HCT116 (cell line): ENCODE measurements at regions not wholly inside any gene's neighbourhood (a gene's known extent, or its start where the extent isn't known, plus 50 kb on each side); places are given as distances from the start of the nearest gene placed in this dataset.

ENCODE experiments used
- ATAC-seq: fragments of 200-7000 bp; cut with Tn5 transposase; 2 replicates; pipeline ENCODE4 v1.9.1; 2020; ENCODE audit warnings: mild to moderate bottlenecking, moderate library complexity
- BruUV-seq: library from RNA; stranded (reverse); fragments of 400-500 nt; replicated peaks from 2 replicates; lab custom pipeline; 2021; lab: Mats Ljungman, UMichigan
- CTCF ChIA-PET: fragments of 300-600 bp; sonication (Branson Sonifier 250); formaldehyde crosslinking; loops from one replicate; lab custom pipeline; 2021; ENCODE audit warnings: antibody characterized with exemption; lab: Charles Lee
- POLR2A ChIA-PET: fragments of 300-600, 350-600 bp; sonication (Branson Sonifier 250); formaldehyde crosslinking; loops from one replicate; lab custom pipeline; 2021; ENCODE audit warnings: antibody characterized with exemption; lab: Charles Lee
- RAD21 ChIA-PET, 2 experiments: fragments of 300-600 bp; sonication (Branson Sonifier 250); formaldehyde crosslinking; loops; one replicate each; lab custom pipeline; 2023; ENCODE audit warnings: low total read pairs in 2 of 2; ENCODE audit not compliant: uncharacterized antibody in 2 of 2, unreplicated experiment in 2 of 2, low non-redundant PET in 1 of 2; lab: Charles Lee
- DNase-seq: peaks from one replicate; pipeline ENCODE4 v3.0.0-alpha.2; 2010; ENCODE audit warnings: low read depth, low spot score
- H2AFZ ChIP-seq: fragments of 200-600 bp; shearing (Covaris generic), sonication (generic); 2 replicates; pipeline ENCODE4 v1.6.1; 2017; ENCODE audit warnings: low read depth, mixed run types, mixed read lengths, antibody characterized with exemption, low read length; ENCODE audit not compliant: poor library complexity, severe bottlenecking
- H3K27ac ChIP-seq: 2 replicates; pipeline ENCODE4 v1.5.1; 2012; ENCODE audit warnings: low read depth, low read length
- H3K27me3 ChIP-seq: fragments of 200-600 bp; sonication (generic); 2 replicates; pipeline ENCODE4 v1.6.1; 2016; ENCODE audit warnings: mixed run types, low read length, mixed read lengths; ENCODE audit not compliant: insufficient read depth
- H3K36me3 ChIP-seq, 2 experiments: fragments of 200-500 bp in 1 of 2; fragments of 200-600 bp in 1 of 2; sonication (Bioruptor generic) in 1 of 2; sonication (generic) in 1 of 2; 2 replicates each; pipeline versions ENCODE4 v1.5.1 to v1.6.1; 2014 to 2016; ENCODE audit warnings: low read length in 2 of 2, inconsistent platforms in 1 of 2, mixed read lengths in 1 of 2, mixed run types in 1 of 2; ENCODE audit not compliant: insufficient read depth in 2 of 2, control insufficient read depth in 1 of 2
- H3K4me1 ChIP-seq, 2 experiments: fragments of 200-600 bp in 1 of 2; sonication (generic) in 1 of 2; 2 replicates each; pipeline versions ENCODE4 v1.5.1 to v1.6.1; 2012 to 2017; ENCODE audit warnings: low read length in 2 of 2, inconsistent platforms in 1 of 2, mild to moderate bottlenecking in 1 of 2, mixed read lengths in 1 of 2, mixed run types in 1 of 2, moderate library complexity in 1 of 2; ENCODE audit not compliant: insufficient read depth in 2 of 2, control insufficient read depth in 1 of 2
- H3K4me2 ChIP-seq: fragments of 200-600 bp; sonication (generic); 2 replicates; pipeline ENCODE4 v1.6.1; 2017; ENCODE audit warnings: mixed run types, low read length, mixed read lengths
- H3K4me3 ChIP-seq, 2 experiments: fragments of 200-600 bp in 1 of 2; sonication (generic) in 1 of 2; replicated peaks in 1 of 2; 2 replicates each; pipeline ENCODE4 v1.5.1; 2011 to 2016; ENCODE audit warnings: low read length in 2 of 2, control low read depth in 1 of 2, low read depth in 1 of 2, mild to moderate bottlenecking in 1 of 2, mixed read lengths in 1 of 2, mixed run types in 1 of 2
- H3K79me2 ChIP-seq: fragments of 200-600 bp; sonication (generic); 2 replicates; pipeline ENCODE4 v1.6.1; 2017; ENCODE audit warnings: mild to moderate bottlenecking, mixed run types, low read length, moderate library complexity, mixed read lengths; ENCODE audit not compliant: insufficient read depth
- H3K9ac ChIP-seq: fragments of 200-600 bp; sonication (generic); 2 replicates; pipeline ENCODE4 v1.6.1; 2016; ENCODE audit warnings: low read length, mixed read lengths
- H3K9me2 ChIP-seq: fragments of 200-600 bp; sonication (generic), shearing (Covaris generic); 2 replicates; pipeline ENCODE4 v1.6.1; 2017; ENCODE audit warnings: mixed run types, mild to moderate bottlenecking, moderate library complexity; ENCODE audit not compliant: insufficient read depth
- H3K9me3 ChIP-seq, 2 experiments: fragments of 200-500 bp in 1 of 2; fragments of 200-600 bp in 1 of 2; sonication (Bioruptor generic) in 1 of 2; sonication (generic) in 1 of 2; 2 replicates each; pipeline ENCODE4 v1.6.1; 2014 to 2017; ENCODE audit warnings: low read length in 2 of 2, mixed read lengths in 2 of 2, inconsistent platforms in 1 of 2, low read depth in 1 of 2, mild to moderate bottlenecking in 1 of 2, mixed run types in 1 of 2, moderate library complexity in 1 of 2; ENCODE audit not compliant: control insufficient read depth in 1 of 2, insufficient read depth in 1 of 2
- H4K20me1 ChIP-seq: fragments of 200-600 bp; sonication (generic), shearing (Covaris generic); 2 replicates; pipeline ENCODE4 v1.6.1; 2017; ENCODE audit warnings: mixed run types, mild to moderate bottlenecking, moderate library complexity; ENCODE audit not compliant: insufficient read depth
- CEBPB ChIP-seq: IDR thresholded peaks from 2 replicates; pipeline ENCODE4 v1.6.1; 2012; ENCODE audit warnings: low read depth
- EZH2 ChIP-seq: fragments of 200-600 bp; sonication (generic); IDR thresholded peaks from 2 replicates; pipeline ENCODE4 v1.6.1; 2017; ENCODE audit warnings: antibody characterized with exemption, mixed run types
- EZH2phosphoT487 ChIP-seq: fragments of 200-600 bp; IDR thresholded peaks from 2 replicates; pipeline ENCODE4 v1.6.1; 2018; ENCODE audit warnings: antibody characterized with exemption, borderline replicate concordance
- POLR2A ChIP-seq: IDR thresholded peaks from 2 replicates; pipeline ENCODE4 v1.7.0; 2011; ENCODE audit warnings: borderline replicate concordance; ENCODE audit not compliant: insufficient read depth, insufficient read length; ENCODE audit errors: extremely low read depth
- POLR2AphosphoS5 ChIP-seq: IDR thresholded peaks from 2 replicates; pipeline ENCODE4 v1.6.1; 2011; ENCODE audit warnings: mild to moderate bottlenecking, low read depth, low read length, moderate library complexity
- intact Hi-C: fragments of 100-400 bp; cut with micrococcal nuclease; formaldehyde crosslinking; loops from 2 replicates; pipeline ENCODE4 v1.10.0; 2022
- TF ChIP-seq, protein P1 (sequence below): IDR thresholded peaks from 2 replicates; pipeline ENCODE4 v1.6.1; 2012

DNA sequence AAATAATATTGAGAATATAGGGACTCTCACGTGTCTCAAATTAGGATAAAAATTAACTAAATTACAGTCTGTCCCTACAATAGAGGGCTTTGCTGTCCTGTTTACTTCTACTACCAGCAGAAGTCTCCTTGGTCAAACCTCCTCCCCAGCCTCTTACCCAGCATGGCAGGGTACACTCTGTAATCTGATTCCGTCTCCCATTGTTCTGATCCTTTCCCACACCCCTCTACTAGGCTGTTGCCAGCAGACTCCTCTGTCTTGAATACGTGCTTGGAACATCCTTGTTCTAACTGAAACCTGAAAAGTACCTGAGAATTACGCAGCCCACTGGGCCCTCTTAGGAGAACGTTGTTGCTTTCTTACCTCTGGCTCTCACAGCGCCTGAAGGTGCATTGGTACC is 112.2 kb upstream of the PREP start:
- BruUV-seq, result no TSS peak
- Histone ChIP-seq H3K9me2 (no peaks in the 10 kb centered on the region), H2AFZ (no peak overlapping the region), H3K4me3 (no peak overlapping the region), H3K4me1 (no peaks in the 10 kb centered on the region)
- POLR2A ChIA-PET, result no interaction called here
- intact Hi-C loops, result no loop called here
- DNase-seq, result no peak
- ATAC-seq, result no peak
- no peak for TF ChIP-seq EZH2
- TF ChIP-seq, all 23 proteins: peak for 0
- no peaks in the 10 kb centered on the region for H3K27me3 ChIP-seq
- H3K4me2 ChIP-seq, result no peak overlapping the region
- H3K36me3 ChIP-seq, result no peaks in the 10 kb centered on the region
- H4K20me1 ChIP-seq, result no peaks in the 10 kb centered on the region
- RAD21 ChIA-PET, result no interaction called here
- CTCF ChIA-PET, result no interaction called here
- H3K27ac ChIP-seq, result no peak overlapping the region
- H3K79me2 ChIP-seq, result no peaks in the 10 kb centered on the region
- no peak overlapping the region for H3K9ac ChIP-seq
- H3K9me3 ChIP-seq, result no peaks in the 10 kb centered on the region

DNA sequence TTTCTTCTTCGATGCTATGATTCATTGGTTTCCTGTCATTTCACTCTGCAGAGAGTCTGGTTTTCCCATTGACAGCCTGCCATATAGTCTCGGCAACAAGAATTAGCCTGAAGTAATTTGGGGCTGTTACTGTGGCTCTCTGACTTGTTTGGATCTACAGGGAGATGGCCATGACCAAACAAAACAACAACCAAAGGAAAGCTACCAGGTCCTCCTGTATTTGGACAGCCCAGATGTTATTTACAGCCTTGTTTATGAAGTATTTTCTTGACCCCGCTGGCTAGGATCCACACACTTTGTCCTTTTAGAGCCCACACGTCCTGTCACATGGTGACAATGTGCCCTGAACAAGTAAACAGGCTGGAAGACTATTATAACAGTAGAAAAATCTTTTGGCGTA is 111.4 kb upstream of the PREP start:
- no peak overlapping the region for H2AFZ ChIP-seq
- BruUV-seq, result no TSS peak
- TF ChIP-seq POLR2A (no peak), CEBPB (no peak), POLR2AphosphoS5 (no peak), EZH2phosphoT487 (no peak)
- TF ChIP-seq, protein P1, sequence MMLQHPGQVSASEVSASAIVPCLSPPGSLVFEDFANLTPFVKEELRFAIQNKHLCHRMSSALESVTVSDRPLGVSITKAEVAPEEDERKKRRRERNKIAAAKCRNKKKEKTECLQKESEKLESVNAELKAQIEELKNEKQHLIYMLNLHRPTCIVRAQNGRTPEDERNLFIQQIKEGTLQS, result no peak
- TF ChIP-seq, all 23 proteins: peak for 0
- no peak for ATAC-seq
- H3K9ac ChIP-seq, result no peak overlapping the region
- no peaks in the 10 kb centered on the region for H3K27me3 ChIP-seq
- H3K36me3 ChIP-seq, result no peaks in the 10 kb centered on the region
- H3K9me2 ChIP-seq, result no peaks in the 10 kb centered on the region
- ChIA-PET POLR2A (no interaction called here), RAD21 (no interaction called here), CTCF (no interaction called here)
- no peaks in the 10 kb centered on the region for H4K20me1 ChIP-seq
- no peaks in the 10 kb centered on the region for H3K79me2 ChIP-seq
- no peak overlapping the region for H3K4me2 ChIP-seq
- no peak overlapping the region for H3K27ac ChIP-seq
- DNase-seq, result no peak
- H3K9me3 ChIP-seq, result no peaks in the 10 kb centered on the region
- H3K4me3 ChIP-seq, result no peak overlapping the region
- no peaks in the 10 kb centered on the region for H3K4me1 ChIP-seq
- intact Hi-C loops, result no loop called here
